ENCODE measurements at regions not wholly inside any gene's neighbourhood (a gene's known extent, or its start where the extent isn't known, plus 50 kb on each side); places are given as distances from the start of the nearest gene placed in this dataset.

GRCh38 chr16:26993963-26994362 is 72.8 kb upstream of the C16orf82 start:
- no peak for TF ChIP-seq CTCF (IDR thresholded peaks at IDR 0.05)
- TF ChIP-seq POLR2A (IDR thresholded peaks at IDR 0.05), result no peak
- WGBS, 2 donors, result 30 to 33% methylated on average over 5 of the region's 5 CpGs
- intact Hi-C loops (cut with DNase I; ENCODE audit: low total_unique reads), result no loop called here
- no peak overlapping the region for H3K4me3 ChIP-seq (ENCODE audit: low read depth, poor library complexity, severe bottlenecking)
- DNase-seq (ENCODE audit: low spot score in 2 of 2), result peak in 1 of 2 donors; percentile 49

GRCh38 chr16:26995522-26995921 is 71.2 kb upstream of the C16orf82 start:
- H3K4me3 ChIP-seq (ENCODE audit: low read depth, poor library complexity, severe bottlenecking), result no peak overlapping the region
- no peak for DNase-seq (ENCODE audit: low spot score in 2 of 2)
- no peak for TF ChIP-seq POLR2A (IDR thresholded peaks at IDR 0.05)
- no peak for TF ChIP-seq CTCF (IDR thresholded peaks at IDR 0.05)
- intact Hi-C loops (cut with DNase I; ENCODE audit: low total_unique reads), result no loop called here
- 75 to 77% methylated on average over 4 of the region's 4 CpGs for WGBS, 2 donors

GRCh38 chr16:27005386-27005785 is 61.3 kb upstream of the C16orf82 start:
- DNase-seq (ENCODE audit: low spot score in 2 of 2), result no peak
- TF ChIP-seq POLR2A (IDR thresholded peaks at IDR 0.05), result no peak
- TF ChIP-seq CTCF (IDR thresholded peaks at IDR 0.05), result no peak
- intact Hi-C loops (cut with DNase I; ENCODE audit: low total_unique reads), result no loop called here
- H3K4me3 ChIP-seq (ENCODE audit: low read depth, poor library complexity, severe bottlenecking), result no peak overlapping the region
